B cell (primary cell): ENCODE measurements at regions not wholly inside any gene's neighbourhood (a gene's known extent, or its start where the extent isn't known, plus 50 kb on each side); places are given as distances from the start of the nearest gene placed in this dataset.

Experiments used
- ATAC-seq: fragments of 200-7000 bp; cut with Tn5 transposase; one replicate; pipeline ENCODE4 v1.10.0; 2021; ENCODE audit warnings: low read depth, mild to moderate bottlenecking, moderate number of reproducible peaks, moderate library complexity
- CTCF ChIA-PET: fragments of 350-600 bp; sonication (Branson Sonifier 250); formaldehyde crosslinking; loops from one replicate; lab custom pipeline; 2021; ENCODE audit warnings: antibody characterized with exemption, inconsistent platforms; lab: Charles Lee
- POLR2A ChIA-PET: fragments of 350-600 bp; sonication (Branson Sonifier 250); formaldehyde crosslinking; loops from one replicate; lab custom pipeline; 2021; ENCODE audit warnings: antibody characterized with exemption; lab: Charles Lee
- DNase-seq: peaks from one replicate; pipeline ENCODE4 v3.0.0; 2013
- H2AFZ ChIP-seq: 2 replicates; pipeline ENCODE4 v1.6.1; 2012; ENCODE audit warnings: mild to moderate bottlenecking, low read depth, low read length; ENCODE audit not compliant: insufficient read depth, poor library complexity, severe bottlenecking
- H3K27ac ChIP-seq, 2 donors: 1 replicate in 1 of 2; 2 replicates in 1 of 2; pipeline ENCODE4 v1.5.1; 2012 to 2013; ENCODE audit warnings: low read length in 2 of 2, mild to moderate bottlenecking in 2 of 2, moderate library complexity in 1 of 2
- H3K27me3 ChIP-seq, 4 experiments: fragments of 200-600 bp in 1 of 4; sonication (generic) in 1 of 4; replicated peaks in 1 of 4; 1 replicate in 2 of 4; 2 replicates in 2 of 4; pipeline versions ENCODE4 v1.6.1 to v1.7.0; 2013 to 2016; ENCODE audit warnings: low read length in 3 of 4, mild to moderate bottlenecking in 2 of 4, mixed read lengths in 1 of 4, moderate library complexity in 1 of 4; ENCODE audit not compliant: insufficient read depth in 4 of 4, control insufficient read depth in 3 of 4; ENCODE audit errors: control extremely low read depth in 1 of 4
- H3K36me3 ChIP-seq, 2 experiments: replicated peaks in 1 of 2; 1 replicate in 1 of 2; 2 replicates in 1 of 2; pipeline versions ENCODE4 v1.6.1 to v1.7.1; 2013; ENCODE audit warnings: low read length in 1 of 2; ENCODE audit not compliant: insufficient read depth in 2 of 2, control insufficient read depth in 1 of 2; ENCODE audit errors: control extremely low read depth in 1 of 2, extremely low read depth in 1 of 2
- H3K4me1 ChIP-seq, 2 donors: fragments of 200-600 bp in 1 of 2; sonication (generic) in 1 of 2; 1 replicate in 1 of 2; 2 replicates in 1 of 2; pipeline versions ENCODE4 v1.5.1 to v1.6.1; 2013 to 2017; ENCODE audit warnings: low read length in 2 of 2; ENCODE audit not compliant: control insufficient read depth in 2 of 2, insufficient read depth in 2 of 2
- H3K4me2 ChIP-seq: replicated peaks from 2 replicates; pipeline ENCODE3; 2012; ENCODE audit warnings: mild to moderate bottlenecking, low read depth, low read length; ENCODE audit not compliant: poor library complexity, severe bottlenecking
- H3K4me3 ChIP-seq, 5 experiments: fragments of 200-600 bp in 1 of 5; sonication (generic) in 1 of 5; 1 replicate in 3 of 5; 2 replicates in 2 of 5; pipeline versions ENCODE4 v1.5.1 to v1.7.0; 2011 to 2016; ENCODE audit warnings: low read length in 4 of 5, mild to moderate bottlenecking in 4 of 5, low read depth in 2 of 5, control low read depth in 1 of 5, moderate library complexity in 1 of 5; ENCODE audit not compliant: insufficient read depth in 1 of 5; ENCODE audit errors: control extremely low read depth in 1 of 5, extremely low read depth in 1 of 5
- H3K79me2 ChIP-seq: fragments of 200-600 bp; sonication (generic); one replicate; pipeline ENCODE4 v1.6.0; 2016; ENCODE audit warnings: low read length; ENCODE audit not compliant: control insufficient read depth, insufficient read depth
- H3K9ac ChIP-seq: fragments of 200-600 bp; sonication (generic); 2 replicates; pipeline ENCODE4 v1.6.1; 2017; ENCODE audit warnings: mild to moderate bottlenecking, low read length, moderate library complexity
- H3K9me3 ChIP-seq, 3 donors: one replicate each; pipeline versions ENCODE4 v1.6.1 to v1.7.1; 2013; ENCODE audit warnings: low read length in 2 of 3; ENCODE audit not compliant: control insufficient read depth in 2 of 3, insufficient read depth in 1 of 3; ENCODE audit errors: control extremely low read depth in 1 of 3
- H4K20me1 ChIP-seq: 2 replicates; pipeline ENCODE4 v1.6.0; 2012; ENCODE audit warnings: mild to moderate bottlenecking, low read length; ENCODE audit not compliant: insufficient read depth, control insufficient read depth, poor library complexity, severe bottlenecking
- H3K27ac Mint-ChIP-seq: one replicate; pipeline ENCODE4 v1.8.0; 2021; ENCODE audit warnings: mixed read lengths
- H3K27me3 Mint-ChIP-seq: one replicate; pipeline ENCODE4 v1.8.0; 2021; ENCODE audit warnings: mixed read lengths
- H3K4me1 Mint-ChIP-seq: one replicate; pipeline ENCODE4 v1.8.0; 2021; ENCODE audit warnings: mixed read lengths
- H3K4me3 Mint-ChIP-seq: one replicate; pipeline ENCODE4 v1.8.0; 2021; ENCODE audit warnings: mixed read lengths
- H3K9me3 Mint-ChIP-seq: one replicate; pipeline ENCODE4 v1.8.0; 2022; ENCODE audit warnings: mixed read lengths; ENCODE audit not compliant: insufficient read depth
- CTCF ChIP-seq: fragments of 200-600 bp; IDR thresholded peaks from one replicate; pipeline ENCODE4 v1.8.0; 2022; ENCODE audit warnings: antibody characterized with exemption, mild to moderate bottlenecking
- EZH2 ChIP-seq: IDR thresholded peaks from 2 replicates; pipeline ENCODE4 v1.6.1; 2012; ENCODE audit warnings: borderline replicate concordance, low read depth, mild to moderate bottlenecking, moderate library complexity, low read length; ENCODE audit not compliant: insufficient read depth, poor library complexity, severe bottlenecking
- WGBS: methylation state at CpG from one replicate; pipeline ENCODE4 v1.1.5; 2013; ENCODE audit warnings: missing lambda C conversion rate; ENCODE audit not compliant: insufficient coverage; 5-methylcytosine and 5-hydroxymethylcytosine counted together
- intact Hi-C: fragments of 100-400 bp; cut with micrococcal nuclease; formaldehyde crosslinking; loops from one replicate; pipeline ENCODE4 v1.10.0; 2022

- peaks cover 9% of the 10 kb centered on the region for H3K9me3 Mint-ChIP-seq
- WGBS = 92% methylated on average over 3 of the region's 4 CpGs
- DNase-seq (no peak), ATAC-seq (no peak)
- H3K79me2 ChIP-seq = no peaks in the 10 kb centered on the region
- no peak overlapping the region for H2AFZ ChIP-seq
- H3K27me3 ChIP-seq = peaks cover 0 to 3% (median 0%) of the 10 kb centered on the region in 4 experiments
- no peaks in the 10 kb centered on the region for H3K4me1 ChIP-seq
- no peak overlapping the region for H3K4me3 ChIP-seq
- peaks cover 11% of the 10 kb centered on the region for H3K27me3 Mint-ChIP-seq
- no peak overlapping the region for H3K9ac ChIP-seq
- intact Hi-C loops = no loop called here
- H3K27ac Mint-ChIP-seq = no peak overlapping the region
- H3K4me1 Mint-ChIP-seq = no peaks in the 10 kb centered on the region
- no peak overlapping the region for H3K4me2 ChIP-seq
- ChIA-PET POLR2A (no interaction called here), CTCF (no interaction called here)
- H3K9me3 ChIP-seq = peaks cover 0 to 35% (median 2%) of the 10 kb centered on the region in 3 donors
- no peaks in the 10 kb centered on the region for H3K36me3 ChIP-seq
- no peaks in the 10 kb centered on the region for H4K20me1 ChIP-seq
- TF ChIP-seq EZH2 = no peak
- no peak for TF ChIP-seq CTCF
- H3K27ac ChIP-seq = no peak overlapping the region
- H3K4me3 Mint-ChIP-seq = no peak overlapping the region
These were observed 446.1 kb upstream of the SULF2 start for GRCh38 chr20:48231253-48231930.

- Mint-ChIP-seq H3K9me3 (peaks cover 9% of the 10 kb centered on the region), H3K4me3 (no peak overlapping the region), H3K27ac (no peak overlapping the region), H3K4me1 (no peaks in the 10 kb centered on the region), H3K27me3 (peaks cover 10% of the 10 kb centered on the region)
- Histone ChIP-seq H3K9me3 (peaks cover 0 to 35% (median 2%) of the 10 kb centered on the region in 3 donors), H3K4me3 (no peak overlapping the region), H3K27me3 (peaks cover 0 to 3% (median 0%) of the 10 kb centered on the region in 4 experiments), H2AFZ (no peak overlapping the region), H3K79me2 (no peaks in the 10 kb centered on the region), H3K4me1 (no peaks in the 10 kb centered on the region), H3K4me2 (no peak overlapping the region), H3K27ac (no peak overlapping the region), H3K9ac (no peak overlapping the region), H4K20me1 (no peaks in the 10 kb centered on the region), H3K36me3 (no peaks in the 10 kb centered on the region)
- intact Hi-C loops = no loop called here
- ChIA-PET POLR2A (no interaction called here), CTCF (no interaction called here)
- no peak for ATAC-seq
- no peak for DNase-seq
- WGBS = 79% methylated on average over 4 of the region's 5 CpGs
- no peak for TF ChIP-seq EZH2
- TF ChIP-seq CTCF = no peak
These were observed 444.9 kb upstream of the SULF2 start for GRCh38 chr20:48230216-48230615.
